ENCODE measurements at regions not wholly inside any gene's neighbourhood (a gene's known extent, or its start where the extent isn't known, plus 50 kb on each side); places are given as distances from the start of the nearest gene placed in this dataset.

DNA sequence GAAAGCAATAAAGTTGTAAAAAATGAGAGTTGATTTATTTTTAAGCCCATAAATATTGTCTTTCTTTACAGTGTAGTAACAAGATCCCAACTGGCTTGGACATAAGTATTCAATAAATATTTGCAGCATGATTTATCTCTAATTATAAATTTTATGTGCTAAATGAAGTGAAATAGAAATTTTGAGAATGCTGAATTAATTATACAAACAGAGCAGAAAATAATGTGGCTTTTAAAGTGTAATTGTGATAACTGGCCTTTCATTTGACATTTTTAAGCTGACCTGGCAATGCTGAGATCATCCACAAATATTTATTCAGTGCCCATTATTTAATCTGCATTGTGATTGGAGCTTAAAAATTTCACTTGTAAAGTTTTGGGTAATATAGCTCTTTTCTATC is 201.6 kb upstream of the NAV3 start:
- no peak for DNase-seq (ENCODE audit: low spot score)

DNA sequence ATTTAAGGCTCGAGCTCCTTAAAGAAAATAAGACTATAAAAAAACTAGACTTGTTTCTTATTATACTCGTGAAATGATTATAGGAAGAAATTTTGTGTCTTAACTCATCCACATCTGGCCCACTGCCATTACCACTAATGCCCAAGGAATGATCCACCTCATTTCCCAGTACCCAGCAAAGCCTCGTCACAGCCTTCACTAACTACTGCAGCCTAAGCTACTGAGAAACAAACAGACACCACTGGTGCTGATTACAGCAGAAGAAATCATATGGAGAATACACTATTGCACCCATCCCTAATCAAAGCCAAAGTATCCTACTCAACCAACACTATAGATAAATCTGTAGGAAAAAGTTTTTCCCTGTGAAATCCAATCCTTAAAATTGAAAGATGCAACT is 205.3 kb upstream of the NAV3 start:
- DNase-seq (ENCODE audit: low spot score) = no peak

DNA sequence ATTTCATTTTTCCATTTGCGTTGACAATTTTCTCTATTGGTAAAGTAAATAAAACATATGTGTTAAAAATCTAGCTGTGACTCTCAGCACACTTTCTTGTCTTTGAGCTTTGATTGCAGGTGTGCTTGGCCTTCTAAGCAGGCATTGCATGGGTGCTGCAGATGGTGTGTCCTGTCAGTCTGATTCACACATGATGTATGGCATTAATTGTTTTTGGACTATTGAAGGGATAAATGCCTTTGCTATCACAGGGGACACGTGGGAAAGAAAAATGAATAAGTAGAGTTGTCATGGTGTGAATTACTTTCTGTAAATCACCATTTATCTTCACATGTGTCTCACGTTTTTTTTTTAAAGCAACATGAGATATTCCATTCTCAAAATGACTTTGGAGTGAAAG is 211.3 kb upstream of the NAV3 start:
- no peak for DNase-seq (ENCODE audit: low spot score)

DNA sequence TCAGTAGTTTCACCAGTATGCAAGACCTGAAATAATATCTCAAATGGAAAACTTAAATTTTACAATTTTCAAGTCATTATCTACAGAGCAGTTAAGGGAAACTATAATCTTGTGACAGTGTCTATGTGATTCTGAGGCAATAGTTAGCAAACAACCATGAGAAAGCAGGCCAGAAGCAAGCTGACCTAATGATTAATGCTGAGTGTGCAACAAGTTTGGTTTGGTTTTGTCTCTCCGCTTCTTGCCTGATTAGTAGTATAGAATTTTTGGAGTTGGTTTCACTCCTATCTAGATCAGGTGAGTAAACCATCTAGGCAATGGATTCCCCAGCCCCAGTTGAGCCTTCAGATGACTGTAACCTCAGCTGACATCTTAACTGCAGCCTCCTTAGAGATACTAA is 212.9 kb upstream of the NAV3 start:
- DNase-seq (ENCODE audit: low spot score) = no peak

DNA sequence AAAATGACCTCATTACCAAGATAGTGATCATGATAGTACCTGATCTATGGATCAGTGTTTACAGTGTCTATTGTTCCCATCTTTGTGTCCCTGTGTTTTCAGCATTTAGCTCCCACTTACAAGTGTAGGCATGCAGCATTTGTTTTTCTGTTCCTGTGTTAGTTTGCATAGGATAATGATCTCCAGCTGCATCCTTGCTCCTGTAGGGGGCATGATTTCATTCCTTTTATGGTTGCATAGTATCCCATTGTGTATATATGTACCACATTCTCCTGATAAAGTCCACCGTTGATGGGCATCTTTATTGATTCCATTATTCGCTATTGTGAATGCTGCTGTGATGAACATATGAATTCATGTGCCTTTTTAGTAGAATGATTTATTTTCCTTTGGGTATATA is 215.4 kb upstream of the NAV3 start:
- DNase-seq (ENCODE audit: low spot score) = no peak

DNA sequence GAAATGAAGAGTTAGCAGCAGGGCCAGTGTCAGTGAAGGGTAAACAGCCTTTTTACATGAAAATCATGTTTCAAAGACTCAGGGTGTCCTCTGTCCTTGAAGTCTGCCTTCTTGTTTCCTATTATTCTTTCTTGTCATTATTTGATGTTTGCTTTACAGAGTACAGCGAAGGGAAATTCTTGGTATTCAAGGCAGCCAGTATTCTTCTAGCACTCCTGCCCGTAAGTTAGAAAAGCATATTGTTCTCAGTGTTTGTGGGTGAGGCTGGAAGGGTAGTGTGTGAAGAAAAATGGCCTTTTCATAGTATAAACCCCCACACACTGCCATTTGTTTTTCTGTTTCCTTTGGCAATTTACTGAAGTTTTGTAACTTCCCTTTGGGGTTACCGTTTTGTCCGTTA is 217.3 kb upstream of the NAV3 start:
- no peak for DNase-seq (ENCODE audit: low spot score)

DNA sequence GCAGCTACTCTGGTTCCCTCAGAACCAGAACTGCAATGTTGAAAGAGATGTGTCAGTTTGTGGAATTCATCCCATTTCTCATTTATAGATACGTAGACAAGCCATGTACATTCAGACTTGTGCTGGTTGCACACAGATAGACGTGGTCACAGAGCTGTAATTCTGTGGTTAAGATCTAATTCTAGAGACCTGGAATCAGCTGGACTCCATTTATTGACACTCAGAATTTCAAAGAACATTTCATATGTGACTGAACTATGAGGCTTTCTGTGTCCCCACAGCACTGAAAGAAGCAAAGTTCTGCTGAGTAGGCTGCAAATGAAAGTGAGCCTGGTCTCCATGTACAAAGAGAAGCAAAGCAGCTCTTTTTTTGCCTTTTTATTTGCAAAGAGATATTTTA is 220.2 kb upstream of the NAV3 start:
- no peak for DNase-seq (ENCODE audit: low spot score)

DNA sequence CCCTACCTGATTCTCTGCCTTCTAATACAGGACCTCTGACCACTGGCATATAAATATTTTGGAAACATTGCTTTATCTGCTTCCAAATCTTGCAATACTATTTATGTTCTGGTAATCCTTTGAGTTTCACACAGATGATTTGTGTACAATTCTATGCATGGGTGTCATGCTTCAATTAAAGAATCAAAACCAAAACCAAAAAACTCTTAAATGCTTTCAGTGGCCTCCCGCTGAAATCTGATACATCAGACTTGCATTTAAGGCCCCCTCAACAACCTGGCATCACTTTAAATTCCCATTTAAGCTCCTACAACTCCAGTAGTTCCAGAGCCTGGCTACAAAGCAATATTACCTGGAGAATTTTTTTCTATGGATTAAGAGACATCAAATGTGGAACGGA is 221.7 kb upstream of the NAV3 start:
- no peak for DNase-seq (ENCODE audit: low spot score)

DNA sequence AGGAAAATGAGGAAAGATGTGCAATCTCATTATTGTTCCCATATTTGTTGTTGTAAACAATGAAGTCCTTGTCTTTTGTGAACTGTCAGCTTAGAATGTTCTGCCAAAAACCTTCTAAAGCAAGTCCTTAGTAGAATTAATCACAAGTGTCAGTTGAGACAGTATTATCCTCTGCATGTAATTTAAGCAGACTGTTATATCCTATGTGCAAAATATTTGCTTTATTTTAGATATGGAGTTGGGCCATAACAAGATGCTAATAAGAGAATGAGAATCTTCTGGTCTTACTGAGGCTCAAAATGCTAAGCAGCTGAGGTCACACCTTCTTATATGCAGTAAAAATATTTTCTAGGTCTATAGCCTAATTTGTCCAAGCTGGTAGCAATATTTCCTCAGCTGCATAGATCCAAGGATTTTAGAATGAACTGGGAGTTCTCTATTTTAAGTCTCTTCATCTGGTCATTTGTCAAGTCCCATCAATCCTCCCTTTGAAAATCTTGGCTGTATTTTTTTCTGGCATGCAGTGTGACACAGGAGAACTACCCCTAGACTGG is 222.3 kb upstream of the NAV3 start:
- DNase-seq (ENCODE audit: low spot score) = no peak

DNA sequence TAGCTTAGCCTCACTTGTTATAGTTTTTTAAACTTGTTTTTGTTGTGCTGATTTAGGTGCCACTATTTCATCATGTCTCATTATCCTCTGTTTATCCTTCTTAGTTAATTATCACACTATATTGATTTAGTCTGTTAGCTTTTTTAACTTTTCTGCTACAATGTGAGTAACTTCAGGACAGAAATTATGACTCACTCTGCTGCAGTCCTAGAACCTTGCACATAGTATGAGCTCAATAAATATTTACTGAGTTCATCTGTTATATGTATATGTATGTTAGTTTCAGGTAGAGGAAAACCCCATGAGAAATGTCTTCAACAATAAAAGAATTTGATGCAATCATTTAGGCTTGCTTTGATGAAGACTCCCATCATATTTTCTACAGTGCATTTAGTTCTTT is 224.3 kb upstream of the NAV3 start:
- DNase-seq (ENCODE audit: low spot score) = no peak

DNA sequence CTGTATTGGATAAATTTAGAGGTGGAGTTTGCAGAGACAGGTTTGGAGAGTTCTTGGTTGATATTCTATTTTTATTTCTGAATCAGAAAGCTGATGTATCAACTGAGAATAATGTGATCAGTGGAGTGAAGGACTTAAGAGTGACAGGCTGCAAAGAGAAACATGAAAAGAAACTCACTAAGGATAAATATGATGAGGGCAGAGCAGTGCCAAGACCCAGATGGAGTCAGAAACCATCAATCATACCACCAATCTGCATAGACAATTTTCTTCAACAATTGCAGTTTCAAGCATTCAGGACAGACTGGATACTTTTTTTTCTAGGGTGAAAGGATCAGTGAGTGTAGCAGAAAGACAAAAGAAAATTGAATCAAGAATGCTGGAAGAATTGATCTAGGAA is 226.7 kb upstream of the NAV3 start:
- no peak for DNase-seq (ENCODE audit: low spot score)

DNA sequence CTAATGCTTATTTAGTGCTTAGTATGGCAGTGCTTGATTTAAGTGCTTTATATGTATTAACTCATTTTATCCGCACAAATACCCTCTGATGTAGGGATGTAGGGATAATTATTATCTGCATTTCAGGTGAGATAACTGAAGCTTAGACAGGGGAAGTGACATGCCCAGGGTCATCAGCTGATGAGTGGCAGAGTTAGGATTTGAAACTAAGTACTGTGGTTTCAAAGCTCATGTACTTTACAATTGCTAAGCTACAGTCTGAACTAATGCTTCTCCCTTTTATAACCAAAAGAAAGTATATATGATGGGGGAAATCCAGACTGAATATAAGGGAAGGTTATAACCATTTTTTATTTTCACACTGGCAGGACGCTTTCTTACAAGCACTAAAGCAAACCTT is 229.6 kb upstream of the NAV3 start:
- no peak for DNase-seq (ENCODE audit: low spot score)

DNA sequence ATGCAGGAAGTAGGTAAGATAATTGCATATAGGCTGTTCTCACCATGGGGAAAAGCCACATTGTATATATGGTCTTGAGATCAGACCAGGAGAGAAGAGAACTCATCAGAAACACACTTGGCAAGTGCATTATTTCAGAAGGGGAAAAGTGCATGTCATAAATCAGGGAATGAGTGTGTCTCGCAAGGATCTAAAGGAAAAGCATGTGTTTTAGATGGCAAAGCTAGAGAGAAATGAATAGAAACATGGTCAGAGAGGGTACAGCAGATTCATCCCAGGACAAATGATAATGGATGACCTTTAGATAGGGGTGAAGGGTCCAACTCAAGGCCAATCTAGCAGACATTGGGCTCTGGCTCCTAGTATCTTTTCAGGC is 230.2 kb upstream of the NAV3 start:
- no peak for DNase-seq (ENCODE audit: low spot score)

DNA sequence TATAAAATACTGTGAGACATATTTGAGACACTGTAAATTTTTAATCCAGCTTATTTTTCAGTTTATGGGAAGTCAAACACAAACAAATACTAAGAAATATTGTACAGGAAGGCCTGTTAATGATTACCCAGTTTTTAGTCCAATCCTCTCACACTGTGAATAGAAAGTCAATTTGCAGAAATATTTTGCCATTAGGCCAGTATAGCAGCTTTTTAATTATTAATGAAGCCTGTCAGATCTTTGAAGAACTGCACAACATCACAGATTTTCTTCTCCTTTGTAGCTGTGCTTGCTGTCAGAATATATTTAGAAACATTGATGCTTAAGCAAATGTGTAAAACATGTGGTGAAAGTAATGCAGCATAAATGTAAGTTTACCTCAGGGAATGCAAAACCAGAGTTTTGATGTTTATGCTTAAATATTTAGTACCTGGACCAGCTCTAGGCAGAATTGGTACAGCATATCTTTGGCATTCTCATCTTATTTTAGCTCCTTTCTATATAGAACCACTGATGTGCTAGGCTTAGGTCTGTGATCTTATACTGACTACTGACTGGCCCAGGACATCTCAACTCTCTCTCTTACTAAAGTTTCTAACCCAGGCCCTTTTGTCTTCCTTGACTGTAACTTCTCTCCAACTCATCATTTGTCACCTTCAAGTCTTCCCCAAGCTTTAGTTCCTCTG is 230.8 kb upstream of the NAV3 start:
- DNase-seq (ENCODE audit: low spot score) = no peak

DNA sequence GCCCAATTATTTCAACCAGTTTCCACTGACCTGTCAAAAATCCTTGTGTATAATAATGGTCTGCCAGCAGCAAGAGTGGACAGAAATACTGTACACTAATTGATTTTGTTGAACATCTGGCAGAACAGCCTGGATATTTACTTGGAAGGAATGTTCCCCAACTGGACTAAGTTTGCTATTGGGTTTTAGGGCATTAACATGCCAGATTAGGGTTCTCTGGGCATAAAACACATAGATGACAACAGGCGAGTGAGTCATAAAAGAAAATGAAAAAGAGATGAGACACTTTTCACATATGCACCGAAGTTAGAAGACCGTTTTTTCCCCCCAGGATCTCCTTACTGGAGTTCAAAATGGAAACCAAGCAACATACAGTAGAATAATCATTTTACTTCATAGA is 236.3 kb upstream of the NAV3 start:
- no peak for DNase-seq (ENCODE audit: low spot score)

DNA sequence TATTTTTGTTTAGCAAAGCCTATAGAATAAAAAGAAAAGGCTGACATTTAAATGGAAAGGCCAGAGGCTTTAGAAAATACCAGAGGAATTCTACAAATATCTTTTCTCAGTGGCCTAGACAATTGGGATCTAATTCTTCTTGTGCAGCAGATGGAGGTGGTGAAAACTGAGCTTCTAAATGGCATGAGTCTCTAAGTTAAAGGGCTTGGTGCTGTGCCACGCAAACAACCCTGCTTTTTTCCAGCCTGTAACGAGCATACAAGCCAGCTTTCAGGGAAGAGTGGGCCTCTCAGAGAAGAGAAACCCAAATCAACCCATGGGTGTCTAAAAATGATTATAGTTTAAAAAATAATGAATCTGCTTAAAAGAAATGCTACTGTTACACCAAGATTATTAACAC is 237.9 kb upstream of the NAV3 start:
- no peak for DNase-seq (ENCODE audit: low spot score)

DNA sequence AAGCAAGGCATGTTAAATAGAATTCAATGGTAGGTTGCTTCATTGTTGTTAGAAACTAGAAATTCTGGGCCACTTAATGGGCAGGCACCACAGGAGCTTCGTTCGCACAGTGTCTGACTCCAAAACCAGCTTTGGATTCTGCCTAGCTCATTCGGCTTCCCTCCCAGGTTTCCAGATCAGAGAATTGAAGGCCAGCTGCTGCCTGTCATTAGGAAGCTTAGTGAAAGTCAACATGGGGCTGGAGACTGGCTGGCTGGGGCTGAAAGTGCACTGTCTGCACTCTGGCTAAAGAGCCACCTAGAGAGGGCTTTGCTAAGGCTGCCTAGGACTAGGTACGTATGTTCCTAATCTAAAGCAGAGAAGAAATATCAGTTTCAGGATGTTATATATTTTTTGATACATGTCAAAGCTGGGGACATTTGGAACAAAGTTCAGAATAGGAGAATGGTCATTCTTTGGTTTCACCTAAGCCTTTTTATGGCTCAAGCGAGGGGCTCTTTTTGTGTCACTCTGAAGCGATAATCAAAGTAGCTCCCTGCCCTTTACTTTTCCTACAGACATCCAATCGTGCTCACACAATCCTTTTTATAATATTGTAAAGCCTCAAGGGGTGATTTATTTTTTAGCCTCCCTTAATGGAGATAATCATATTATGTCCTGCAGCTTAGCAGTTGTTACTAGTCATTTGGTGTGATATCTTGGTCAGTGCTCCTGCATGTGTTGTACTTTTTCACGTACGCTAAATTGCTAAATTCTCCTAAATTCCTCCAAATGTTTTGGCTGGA is 238.5 kb upstream of the NAV3 start:
- DNase-seq (ENCODE audit: low spot score) = peak; percentile 23

DNA sequence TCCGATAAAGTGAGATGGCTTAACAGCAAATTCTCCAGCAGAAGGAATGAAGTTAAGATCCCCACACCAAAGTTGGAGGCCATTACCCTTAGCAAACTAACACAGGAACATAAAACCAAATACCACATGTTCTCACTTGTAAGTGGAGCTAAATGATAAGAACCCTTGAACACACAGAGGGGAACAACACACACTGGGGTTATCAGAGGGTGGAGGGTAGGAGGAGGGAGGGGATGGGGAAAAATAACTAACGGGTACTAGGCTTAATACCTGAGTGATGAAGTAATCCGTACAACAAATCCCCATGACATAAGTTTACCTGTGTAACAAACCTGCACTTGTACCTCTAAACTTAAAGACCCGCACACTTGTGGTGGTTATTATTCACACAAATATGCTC is 240.4 kb upstream of the NAV3 start:
- no peak for DNase-seq (ENCODE audit: low spot score)

DNA sequence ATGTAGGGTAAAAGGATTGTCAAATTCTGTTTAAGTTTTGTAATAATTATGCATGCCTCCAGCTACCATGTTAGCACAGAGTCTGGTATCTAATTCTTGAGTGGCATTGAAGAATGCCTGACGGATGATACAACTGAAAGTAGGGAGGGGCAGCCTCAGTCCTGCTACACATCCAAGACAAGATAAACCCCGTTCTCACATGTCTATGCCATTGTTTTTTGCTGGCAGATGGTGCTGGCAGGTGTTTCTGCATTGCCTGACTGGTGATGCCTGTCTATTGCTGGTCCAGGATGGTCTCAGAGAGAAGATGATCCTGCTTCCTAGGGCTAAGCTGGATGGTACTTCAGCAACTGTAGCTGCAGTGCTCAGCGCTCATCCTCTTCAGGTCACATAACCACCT is 245.8 kb upstream of the NAV3 start:
- no peak for DNase-seq (ENCODE audit: low spot score)

DNA sequence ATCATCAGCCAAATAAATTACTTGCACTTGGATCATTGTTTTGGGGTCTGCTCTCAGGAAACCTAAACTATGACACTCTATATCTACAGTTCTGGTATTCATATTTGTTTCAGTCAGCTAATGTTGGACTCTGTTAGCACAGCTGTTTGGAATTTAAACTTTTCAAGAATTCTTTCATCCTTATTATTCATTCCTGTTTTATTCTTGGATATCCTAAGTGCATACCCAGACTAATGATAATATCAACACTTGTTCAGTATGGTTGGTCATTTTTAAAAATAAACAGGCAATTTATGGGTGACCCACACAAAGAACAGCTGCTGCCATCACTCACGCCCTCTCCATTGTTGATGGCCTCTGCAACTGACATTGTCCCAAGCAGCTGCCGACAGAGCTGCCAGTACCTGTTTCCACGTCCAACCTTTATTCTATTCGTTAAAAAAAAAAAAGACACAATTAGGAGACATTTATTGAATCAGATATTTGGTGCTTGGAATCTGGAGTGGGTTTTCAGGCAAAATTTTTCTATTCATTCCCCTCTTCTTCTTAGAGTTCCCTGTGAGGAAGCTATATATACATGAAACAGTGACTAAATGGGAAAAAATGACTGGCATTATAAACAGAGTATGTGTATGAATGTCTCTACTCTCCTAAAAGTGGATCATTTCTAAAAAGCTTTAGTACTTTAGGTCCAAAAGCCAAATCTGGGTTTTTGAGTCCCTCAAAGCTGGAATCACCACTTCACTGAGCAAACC is 252.1 kb upstream of the NAV3 start:
- no peak for DNase-seq (ENCODE audit: low spot score)

DNA sequence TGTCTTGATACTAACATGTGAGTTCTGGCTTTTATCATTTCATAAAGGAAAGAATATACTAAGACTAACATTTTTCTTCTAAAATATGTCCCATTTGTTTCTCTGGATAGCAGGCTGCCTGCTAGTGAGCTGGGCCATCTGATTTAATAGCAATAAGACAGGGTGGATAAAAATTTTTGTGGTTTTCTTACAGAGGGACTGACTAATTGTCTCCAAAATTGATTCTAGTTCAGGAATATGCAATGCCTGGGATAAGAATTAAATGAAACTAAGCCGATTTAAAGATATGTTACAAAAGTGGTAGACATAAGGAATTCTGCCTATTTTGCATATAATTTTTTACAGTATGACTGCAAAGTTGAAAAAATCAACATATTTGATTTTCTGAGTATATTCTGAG is 252.9 kb upstream of the NAV3 start:
- no peak for DNase-seq (ENCODE audit: low spot score)

DNA sequence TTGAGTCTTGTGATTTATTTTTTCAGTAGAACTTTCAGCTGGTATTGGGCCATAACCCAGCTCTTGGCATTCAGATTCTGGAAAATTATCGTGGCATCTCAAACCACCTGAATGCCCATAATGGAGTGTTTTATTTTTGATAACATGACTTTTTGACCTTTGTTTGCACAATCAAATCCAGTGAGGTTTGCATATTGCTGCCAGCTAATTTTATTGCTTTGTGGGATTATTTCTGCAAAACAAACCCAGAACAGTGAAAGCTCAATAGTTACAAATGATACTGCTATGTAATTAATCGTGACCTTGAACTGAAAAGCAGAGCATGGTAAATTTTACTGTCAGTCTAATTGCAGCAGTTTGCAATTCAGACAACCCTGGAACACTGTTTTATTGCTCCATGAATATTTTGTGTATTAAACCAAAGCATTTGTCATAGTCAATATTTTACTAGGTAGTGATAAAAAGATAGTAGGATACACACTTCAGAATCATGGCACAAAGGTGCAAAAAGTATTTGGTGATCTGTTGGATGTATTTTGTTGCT is 255.2 kb upstream of the NAV3 start:
- DNase-seq (ENCODE audit: low spot score) = no peak

DNA sequence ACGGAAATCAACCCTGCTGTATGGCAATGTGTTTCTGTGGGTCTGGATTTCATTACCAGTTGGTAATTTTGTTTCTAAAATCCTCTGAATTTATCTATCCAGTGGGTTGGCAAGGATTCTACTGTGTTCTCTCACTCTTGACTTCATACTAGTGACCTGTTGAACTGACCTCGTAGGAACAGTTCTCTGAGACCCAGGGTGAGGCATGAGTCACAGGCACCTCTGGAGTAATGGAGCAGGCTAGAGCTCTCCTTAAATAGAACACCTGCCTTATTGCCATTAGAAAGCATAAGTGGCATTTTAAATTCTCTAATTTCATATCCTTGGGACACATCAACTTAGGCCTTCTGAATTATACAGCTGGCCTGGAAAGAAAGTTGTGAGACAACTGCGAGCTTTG is 258.3 kb upstream of the NAV3 start:
- DNase-seq (ENCODE audit: low spot score) = no peak

Measured in HuH-7.5 (cell line).